ENCODE measurements at regions not wholly inside any gene's neighbourhood (a gene's known extent, or its start where the extent isn't known, plus 50 kb on each side); places are given as distances from the start of the nearest gene placed in this dataset.

DNA sequence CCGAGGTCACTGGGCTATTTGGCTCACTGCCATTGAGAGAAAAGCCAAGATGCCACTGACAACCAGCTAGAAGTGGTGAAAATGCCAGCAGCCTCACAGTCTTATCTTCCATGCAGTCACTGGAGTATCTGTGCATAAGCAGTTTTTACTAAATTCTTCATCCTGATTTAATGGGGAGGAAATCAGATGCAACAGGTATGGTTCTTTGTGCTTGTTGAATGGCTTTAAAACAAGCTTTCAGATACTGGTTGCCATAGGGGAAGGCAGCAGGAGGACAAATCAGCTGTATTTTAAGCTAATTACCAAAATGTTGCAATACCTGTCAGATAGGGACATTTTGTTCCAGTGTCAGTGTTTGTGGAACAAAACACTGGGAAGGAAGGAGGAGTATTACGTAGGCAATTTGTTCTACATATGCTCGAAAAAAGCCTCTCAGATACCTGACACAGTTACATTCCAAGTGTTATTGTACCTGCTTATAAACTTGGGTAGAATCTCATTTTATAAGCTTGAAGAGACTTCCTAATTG lies 54.1 kb upstream of the ARHGAP5 start:
- H4K20me1 ChIP-seq (replicated peaks; ENCODE audit: control insufficient read depth, insufficient read depth, low read length), result no peaks in the 10 kb centered on the region
- no peaks in the 10 kb centered on the region for H3K79me2 ChIP-seq (ENCODE audit: control insufficient read depth, insufficient read depth, low read length)
- in situ Hi-C loops (cut with MboI) (no loop called here), intact Hi-C loops (cut with micrococcal nuclease) (no loop called here)
- 30% methylated on average over 3 of the region's 3 CpGs for WGBS (ENCODE audit: insufficient coverage, low coverage, missing lambda C conversion rate)
- H2AFZ ChIP-seq (ENCODE audit: low read depth, low read length), result 0 out of 2 replicates have a peak overlapping the region, but pooled peaks have one; percentile 16
- H3K9ac ChIP-seq (ENCODE audit: insufficient read depth in 1 of 2, low read depth in 2 of 2, low read length in 2 of 2), result no peak overlapping the region
- H3K4me3 ChIP-seq, result no peak overlapping the region
- H3K4me2 ChIP-seq (ENCODE audit: insufficient read depth, low read length), result no peak overlapping the region
- POLR2A ChIA-PET, result no interaction called here
- H3K27ac ChIP-seq (ENCODE audit: extremely low read depth, low read depth, low read length), result no peak overlapping the region
- TF ChIP-seq TOE1 (IDR thresholded peaks at IDR 0.05; ENCODE audit: borderline replicate concordance), result no peak
- no peak for TF ChIP-seq TOE1 (CRISPR knock-in tag; IDR thresholded peaks at IDR 0.05; ENCODE audit: borderline replicate concordance, low read depth)
- no peak for TF ChIP-seq FOSL1 (tag; conservative IDR thresholded peaks at IDR 0.05)
- no peak for TF ChIP-seq POLR2B (IDR thresholded peaks at IDR 0.05; ENCODE audit: low read depth, partially characterized antibody)
- no peak for TF ChIP-seq PML (IDR thresholded peaks at IDR 0.05; ENCODE audit: low read length)
- TF ChIP-seq RHOXF2B (CRISPR knock-in tag; conservative IDR thresholded peaks at IDR 0.05), result no peak
- no peak for TF ChIP-seq ZC3H8 (IDR thresholded peaks at IDR 0.05)
- TF ChIP-seq LARP7 (IDR thresholded peaks at IDR 0.05), result no peak
- no peak for TF ChIP-seq KLF6 (CRISPR knock-in tag; IDR thresholded peaks at IDR 0.05; ENCODE audit: borderline replicate concordance)
- TF ChIP-seq NKRF (IDR thresholded peaks at IDR 0.05; ENCODE audit: borderline replicate concordance), result no peak
- no peak for TF ChIP-seq ZNF3 (CRISPR knock-in tag; IDR thresholded peaks at IDR 0.05)
- TF ChIP-seq THAP7 (CRISPR knock-in tag; IDR thresholded peaks at IDR 0.05), result no peak
- TF ChIP-seq ZNF217 (CRISPR knock-in tag; IDR thresholded peaks at IDR 0.05), result no peak
- TF ChIP-seq ZNF133 (CRISPR knock-in tag; IDR thresholded peaks at IDR 0.05), result no peak
- no peak for TF ChIP-seq RBM17 (IDR thresholded peaks at IDR 0.05; ENCODE audit: borderline replicate concordance, low read depth, low read length)
- no peak for DNase-seq (ENCODE audit: extremely low read depth in 1 of 4, low spot score in 3 of 4)
- no TSS peak for BruUV-seq (replicated peaks)
- ATAC-seq, result no peak
- no peaks in the 10 kb centered on the region for H3K9me1 ChIP-seq (ENCODE audit: control insufficient read depth, insufficient read depth, low read length)
- no peaks in the 10 kb centered on the region; a peak in 1 of 5 replicates for H3K4me1 ChIP-seq (replicated peaks in 1 of 2; ENCODE audit: control insufficient read depth in 2 of 2, insufficient read depth in 2 of 2, low read length in 2 of 2)
- no peak for FAIRE-seq
- H3K36me3 ChIP-seq (ENCODE audit: control insufficient read depth, insufficient read depth, low read length), result no peaks in the 10 kb centered on the region
- CTCF ChIA-PET (ENCODE audit: low intra/inter-chr PET ratio), result no interaction called here
- no peaks in the 10 kb centered on the region for H3K9me3 ChIP-seq (replicated peaks; ENCODE audit: control insufficient read depth, insufficient read depth, low read depth, low read length)
- H3K27me3 ChIP-seq (ENCODE audit: control insufficient read depth in 2 of 2, insufficient read depth in 2 of 2, low read length in 2 of 2), result no peaks in the 10 kb centered on the region
